COLO668 (cell line): ENCODE measurements at regions not wholly inside any gene's neighbourhood (a gene's known extent, or its start where the extent isn't known, plus 50 kb on each side); places are given as distances from the start of the nearest gene placed in this dataset.
A peak's percentile ranks its signal among the peaks of the same experiment; 100 is the strongest.

ENCODE experiments used
- DNase-seq: peaks from one replicate; lab custom pipeline; 2025; ENCODE audit not compliant: unreplicated experiment; lab: John Stamatoyannopoulos, UW

DNA sequence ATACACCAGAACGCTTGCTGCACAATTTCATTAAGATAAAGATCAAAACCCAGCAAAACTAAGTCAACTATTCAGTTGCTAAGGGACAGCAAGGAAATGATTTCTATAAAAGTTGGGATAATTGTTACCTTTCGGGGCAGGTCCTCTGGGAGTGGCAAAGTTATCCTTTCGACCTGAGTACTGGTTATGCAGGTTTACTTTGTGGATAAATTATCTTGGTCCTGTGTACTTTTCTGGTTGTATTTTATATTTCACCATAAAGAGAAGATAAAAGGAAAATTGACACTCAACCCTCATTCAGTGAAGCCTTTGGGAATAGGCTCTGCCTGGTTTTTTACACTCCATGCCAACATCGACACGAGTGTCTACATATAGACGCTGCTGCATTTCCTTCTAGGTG, 146.5 kb downstream of the SYK start:
- DNase-seq: no peak

DNA sequence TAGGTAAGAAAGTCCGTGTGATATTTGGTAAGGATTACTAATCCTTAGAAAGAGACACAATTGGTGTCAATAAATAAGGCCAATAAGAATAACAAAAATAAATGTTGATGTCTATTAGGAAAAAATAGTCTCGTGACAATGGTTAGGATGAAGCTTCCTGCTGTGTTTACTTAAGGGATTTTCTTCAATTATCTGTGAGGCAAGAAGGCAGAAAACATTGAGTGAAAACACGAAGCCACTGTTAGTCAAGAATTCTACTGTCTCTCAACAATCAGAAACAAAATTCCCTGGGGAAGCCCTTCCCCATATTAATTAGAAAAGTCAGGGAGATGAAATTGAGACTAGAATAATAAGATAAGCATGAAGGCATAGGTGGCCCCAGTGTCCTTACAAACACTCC, 149.0 kb downstream of the SYK start:
- no peak for DNase-seq

DNA sequence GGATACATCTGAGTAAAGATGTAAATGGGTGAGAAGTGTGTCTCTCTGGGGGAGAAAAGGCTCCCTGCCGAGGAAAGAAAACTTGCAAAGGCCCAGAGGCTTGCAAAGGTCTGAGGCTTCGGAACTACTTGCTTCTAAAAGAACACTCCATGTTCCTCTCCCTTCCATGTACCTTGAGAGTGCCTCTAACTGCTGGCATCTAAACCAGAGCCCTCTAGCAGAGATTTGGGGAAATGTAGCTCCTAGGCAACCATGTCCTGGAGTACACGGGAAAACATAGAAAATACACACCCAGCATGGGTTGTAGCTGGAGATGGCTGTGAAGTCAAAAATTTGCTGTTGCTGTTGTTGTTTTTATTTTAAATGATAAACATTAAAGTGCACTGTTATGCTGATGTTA, 151.6 kb downstream of the SYK start:
- no peak for DNase-seq

DNA sequence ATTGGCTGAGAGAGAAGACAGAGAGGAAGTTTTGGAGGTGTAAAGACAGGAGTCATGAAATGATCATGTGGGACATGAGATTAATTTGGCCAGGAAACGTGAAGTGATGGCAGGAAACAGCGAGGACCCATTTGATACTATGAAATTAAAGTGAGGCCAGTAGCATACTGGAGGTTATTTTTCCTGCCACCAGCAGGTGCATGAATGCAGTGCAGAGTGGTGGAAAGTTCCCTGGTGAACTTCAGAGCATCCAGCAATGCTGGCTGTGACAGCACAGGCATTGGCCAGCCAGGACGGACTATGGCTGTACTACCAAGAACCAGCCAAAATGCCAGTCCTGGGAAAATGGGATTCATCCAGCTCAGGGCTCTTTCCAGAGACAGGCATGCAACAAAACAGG, 152.2 kb downstream of the SYK start:
- DNase-seq: no peak

DNA sequence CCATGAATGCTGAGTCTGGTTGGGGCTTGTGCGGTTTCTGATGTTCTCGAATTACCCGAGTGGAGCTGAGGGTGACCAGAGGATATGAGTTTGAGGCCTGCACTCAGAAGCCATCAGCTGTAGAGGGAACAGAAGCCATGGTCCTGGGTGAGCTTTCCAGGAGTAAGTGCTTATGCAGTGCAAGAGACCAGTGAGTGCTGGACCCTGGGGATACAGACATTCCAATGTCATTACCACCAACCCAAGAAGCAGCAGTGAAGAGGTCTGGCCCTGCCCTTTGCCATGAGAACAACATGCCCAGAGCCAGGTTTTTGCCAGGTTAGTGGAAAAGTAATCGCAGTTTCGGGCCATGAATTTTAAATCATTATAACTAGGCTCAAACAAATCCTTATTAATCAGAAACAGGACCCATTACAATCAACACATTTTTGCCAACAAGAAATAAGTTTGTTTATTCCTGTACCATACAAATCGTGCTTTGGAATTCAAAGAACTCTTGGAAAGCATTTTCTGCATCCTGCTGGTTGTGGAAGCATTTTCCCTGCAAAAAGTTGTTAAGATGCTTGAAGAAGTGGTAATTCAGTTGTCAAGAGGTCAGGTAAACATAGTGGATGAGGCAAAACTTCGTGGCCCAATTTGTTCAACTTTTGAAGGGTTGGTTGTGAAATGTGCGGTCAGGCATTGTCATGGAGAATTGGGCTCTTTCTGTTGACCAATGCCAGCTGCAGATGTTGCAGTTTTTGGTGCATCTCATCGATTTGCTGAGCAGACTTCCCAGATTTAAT, 154.6 kb downstream of the SYK start:
- no peak for DNase-seq

DNA sequence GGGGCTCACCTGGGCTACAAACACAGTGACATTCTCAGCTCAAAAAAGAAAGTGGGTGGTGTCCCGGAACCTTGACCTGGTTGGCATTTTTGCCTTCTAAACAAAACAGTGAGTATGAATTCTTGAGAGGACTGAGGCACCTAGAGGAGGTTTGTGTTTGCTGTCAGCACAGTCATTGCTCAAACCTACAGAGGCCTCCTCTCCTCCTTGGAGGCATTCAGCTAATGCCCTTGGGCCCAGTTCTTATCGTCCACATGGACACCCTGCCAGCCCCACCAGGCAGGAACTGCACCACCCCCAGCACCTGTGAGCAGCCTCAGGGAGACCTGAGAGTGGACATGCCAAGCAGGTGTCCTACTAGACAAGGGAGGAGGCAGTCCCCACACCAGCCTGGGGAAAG, 156.7 kb downstream of the SYK start:
- no peak for DNase-seq

DNA sequence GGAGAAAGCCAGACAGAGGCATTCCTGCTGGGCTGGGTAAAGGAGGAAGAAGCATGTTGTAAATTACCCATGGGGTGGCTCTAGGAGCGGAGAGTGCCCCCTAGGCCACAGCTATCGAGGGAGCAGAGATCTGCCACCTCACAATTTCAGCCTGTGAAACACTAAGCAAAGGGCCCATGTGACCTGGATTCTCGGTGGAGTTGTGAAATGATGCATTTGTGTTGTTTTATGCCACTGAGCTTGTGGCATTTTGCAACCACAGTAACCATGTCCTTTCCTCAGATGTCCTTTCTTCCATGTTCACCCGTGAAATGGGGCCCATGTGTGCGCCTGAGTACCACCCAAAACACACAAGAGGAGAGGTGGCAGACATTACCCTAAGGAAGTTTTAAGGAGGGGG, 159.3 kb downstream of the SYK start:
- DNase-seq: no peak

DNA sequence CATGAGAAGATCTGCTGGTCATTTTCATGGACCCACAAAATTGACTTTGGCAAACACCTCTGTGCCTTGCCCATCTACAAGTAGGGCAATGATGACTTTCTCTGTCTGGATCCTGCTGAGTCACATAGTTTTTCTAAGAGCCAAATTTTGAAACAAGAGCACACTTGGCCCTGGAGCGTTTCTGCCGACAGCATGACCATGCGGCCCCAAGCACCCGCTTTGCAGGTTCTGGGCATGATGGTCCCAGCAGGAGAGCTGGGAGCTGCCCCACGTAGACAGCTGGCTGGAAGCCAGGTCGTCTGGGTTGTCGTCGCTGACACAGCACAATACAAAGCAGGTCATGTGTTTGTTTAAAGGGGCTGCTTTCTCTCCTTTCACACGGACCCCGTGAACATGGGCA, 159.8 kb downstream of the SYK start:
- peak; percentile 72 for DNase-seq

DNA sequence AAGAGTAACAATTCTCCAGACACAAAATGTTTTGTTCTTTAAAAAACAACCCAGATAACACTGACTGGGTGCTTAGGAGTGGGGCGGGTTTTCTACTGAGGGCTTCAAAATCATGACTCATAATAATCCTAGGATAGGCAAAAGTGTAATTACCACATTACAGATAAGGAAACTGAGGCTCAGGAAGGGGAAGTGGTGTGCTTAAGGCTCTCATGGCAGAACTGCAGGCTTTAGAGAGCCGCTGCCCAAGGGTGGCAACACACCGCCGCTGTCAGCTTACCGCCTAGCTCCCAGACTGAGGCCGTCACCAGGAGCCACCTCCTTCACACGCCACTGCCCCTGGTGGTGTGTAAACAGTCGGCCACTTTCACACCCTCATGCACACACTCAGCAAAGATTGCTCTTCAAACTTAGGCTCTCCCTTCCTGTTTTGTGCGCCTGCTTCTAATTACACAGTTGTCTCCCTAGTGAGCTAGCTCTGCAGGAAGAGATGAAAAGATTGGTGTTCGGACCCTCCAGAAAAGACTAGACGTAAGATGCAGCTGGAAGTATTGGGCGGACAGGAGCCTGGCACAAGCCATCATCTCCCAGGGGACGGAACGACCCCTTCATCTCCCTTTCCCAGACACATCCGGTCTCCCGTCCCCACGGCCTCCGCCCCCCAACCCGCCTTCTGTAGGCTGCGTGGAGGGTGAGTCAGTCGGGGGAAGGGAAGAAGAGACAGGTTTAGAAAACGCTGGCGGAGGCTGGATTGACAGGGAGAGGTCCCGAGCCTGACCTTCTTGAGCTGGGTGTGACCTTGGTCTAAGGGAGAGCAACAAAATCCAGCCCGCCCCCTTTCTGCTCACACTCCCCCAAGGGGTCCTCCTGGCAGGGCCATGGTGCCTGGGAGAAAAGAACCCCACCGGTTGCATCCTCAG, 162.7 kb downstream of the SYK start:
- DNase-seq: peak; percentile 79

DNA sequence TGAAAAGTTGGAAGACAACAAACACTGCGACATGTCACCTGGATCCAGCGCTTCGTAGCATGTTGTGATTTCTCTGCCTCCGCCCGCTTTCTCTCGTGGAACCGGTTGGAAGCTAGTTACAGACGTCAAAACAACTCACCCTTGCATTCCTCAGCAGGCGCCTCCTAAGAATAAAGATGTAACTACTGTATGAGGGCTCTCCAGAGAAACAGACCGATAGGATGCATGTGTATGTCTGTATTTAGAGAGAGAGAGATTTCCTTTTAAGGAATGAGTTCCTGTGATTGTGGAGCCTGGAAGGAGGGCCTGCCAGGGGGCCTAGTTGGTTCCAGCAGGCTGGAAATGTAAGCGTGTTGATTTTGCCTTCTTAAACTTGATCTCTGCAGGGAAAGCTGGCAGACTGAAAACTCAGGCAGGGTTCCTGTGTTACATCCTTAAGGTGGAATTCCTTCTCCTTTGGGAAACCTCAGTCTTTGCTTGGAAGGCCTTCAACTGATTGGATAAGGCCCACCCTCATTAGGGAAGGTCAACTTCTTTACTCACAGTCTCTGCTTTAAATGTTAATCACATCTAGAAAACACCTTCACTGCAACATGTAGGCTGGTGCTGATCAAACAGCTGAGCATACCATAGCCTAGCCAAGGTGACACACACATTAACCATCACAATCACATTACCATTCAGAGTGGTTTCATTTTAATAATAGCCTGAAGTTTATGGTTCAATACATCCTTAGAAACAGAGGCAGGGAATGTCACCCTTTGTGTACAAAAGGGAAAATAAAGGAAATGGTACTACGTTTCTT, 163.8 kb downstream of the SYK start:
- no peak for DNase-seq

DNA sequence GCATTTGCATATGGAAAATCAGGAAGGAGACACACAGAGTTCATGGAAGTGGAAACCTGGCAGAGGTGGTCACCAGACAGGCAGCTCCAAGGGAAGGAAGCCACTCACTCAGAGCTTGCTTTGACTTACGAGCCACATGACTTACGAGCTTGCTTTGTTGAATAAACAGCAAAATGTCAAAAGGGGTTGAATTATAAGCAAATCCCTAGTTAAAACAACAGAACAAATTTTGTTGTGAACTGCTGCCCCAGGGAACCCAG, 164.3 kb downstream of the SYK start:
- DNase-seq: no peak

DNA sequence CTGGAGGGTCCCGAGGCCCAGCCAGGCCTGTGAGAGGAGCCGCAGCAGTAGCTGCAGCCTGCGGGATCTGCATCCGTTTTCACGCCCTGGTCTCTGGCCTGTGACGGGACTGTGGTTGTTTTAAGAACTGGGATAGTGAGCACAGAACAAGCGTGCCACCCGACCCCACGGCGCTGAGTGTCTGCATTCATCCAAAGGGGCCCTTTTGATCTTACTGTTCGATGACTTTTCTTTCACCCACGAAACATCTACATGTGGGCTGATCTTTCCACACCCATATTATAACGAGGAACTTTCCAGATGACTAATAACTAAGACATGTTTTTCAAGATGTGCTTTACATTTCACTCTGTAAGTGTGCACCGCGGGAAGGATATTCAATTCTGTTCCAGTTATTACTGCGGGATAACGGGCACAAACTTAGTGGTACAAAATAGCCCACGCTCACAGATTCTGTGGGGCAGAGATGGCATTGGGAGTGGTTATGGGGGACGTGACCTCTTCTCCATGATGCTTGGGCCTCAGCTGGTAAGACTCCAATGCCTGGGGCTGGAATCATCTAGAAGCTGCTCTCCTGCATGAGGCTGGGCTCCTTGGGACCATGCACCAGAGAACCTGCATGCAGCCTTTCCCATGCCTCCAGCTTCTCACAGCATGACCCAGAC, 165.0 kb downstream of the SYK start:
- no peak for DNase-seq

DNA sequence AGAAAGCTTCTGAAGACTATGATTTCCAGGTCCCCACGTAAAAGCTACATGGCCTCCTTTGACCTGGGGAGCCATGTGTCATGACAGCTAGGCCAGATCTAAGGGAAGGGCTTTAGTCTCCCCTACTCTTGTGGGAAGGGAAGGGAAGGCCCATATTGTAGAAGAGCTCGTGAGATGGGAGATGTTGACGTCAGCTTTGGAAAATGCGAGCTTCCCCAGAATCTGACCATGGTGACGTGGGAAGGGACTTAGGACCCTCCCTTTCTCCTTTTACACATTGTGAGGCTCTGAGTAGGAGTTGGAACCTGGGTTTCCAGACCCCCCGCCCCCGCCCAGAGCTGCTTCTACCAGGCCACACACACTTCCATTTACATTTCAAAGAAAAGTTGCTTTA, 165.5 kb downstream of the SYK start:
- DNase-seq: no peak

DNA sequence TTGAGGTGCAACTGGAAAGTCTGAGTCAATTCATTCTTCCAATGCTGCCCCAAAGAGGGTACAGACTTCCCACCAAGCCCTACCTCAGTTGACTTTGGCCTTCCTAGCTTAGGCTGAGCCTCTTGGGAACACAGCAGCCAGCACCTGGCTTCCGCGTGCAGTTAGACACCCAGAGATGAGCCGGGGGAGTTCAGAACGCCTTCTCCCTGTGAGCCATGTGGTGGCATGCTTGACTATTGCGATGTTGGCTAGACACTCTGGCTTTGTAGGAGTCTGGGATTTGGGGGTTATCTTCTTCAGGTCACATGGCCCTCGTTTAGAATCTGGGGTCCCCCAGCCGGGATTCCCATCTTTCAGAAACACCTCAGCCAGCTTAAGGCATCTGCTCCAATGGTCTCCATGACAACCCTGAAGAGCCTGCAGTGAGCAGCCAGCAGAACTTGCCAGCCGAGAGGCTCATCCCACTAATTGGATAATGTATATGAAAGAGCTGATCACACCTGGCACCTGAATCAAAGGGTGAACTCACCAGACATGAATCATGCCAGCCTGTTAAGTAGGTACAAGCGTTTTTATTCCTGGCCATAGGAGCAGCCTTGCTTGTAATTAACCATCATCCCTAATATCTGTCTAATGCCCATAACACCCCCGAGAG, 167.5 kb downstream of the SYK start:
- DNase-seq: peak; percentile 81

DNA sequence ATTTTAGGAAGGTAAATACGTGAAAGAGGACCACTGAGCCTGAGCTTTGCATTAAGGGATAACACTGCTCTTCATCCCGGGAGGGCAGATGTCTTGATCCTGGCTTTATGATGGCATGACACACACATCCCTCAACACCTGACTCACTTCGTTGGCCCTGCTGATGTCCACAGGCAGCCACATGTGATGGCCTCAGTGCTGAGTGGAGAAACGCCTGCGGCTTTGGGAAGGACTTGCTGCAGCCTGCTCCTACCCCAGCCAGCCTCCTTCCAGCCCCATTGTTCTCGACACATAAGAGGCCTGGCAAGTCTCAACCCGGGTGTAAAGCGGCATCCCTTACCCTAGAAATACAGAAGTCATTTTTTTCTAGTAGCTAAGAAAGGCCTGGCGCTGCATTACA, 169.0 kb downstream of the SYK start:
- DNase-seq: no peak

DNA sequence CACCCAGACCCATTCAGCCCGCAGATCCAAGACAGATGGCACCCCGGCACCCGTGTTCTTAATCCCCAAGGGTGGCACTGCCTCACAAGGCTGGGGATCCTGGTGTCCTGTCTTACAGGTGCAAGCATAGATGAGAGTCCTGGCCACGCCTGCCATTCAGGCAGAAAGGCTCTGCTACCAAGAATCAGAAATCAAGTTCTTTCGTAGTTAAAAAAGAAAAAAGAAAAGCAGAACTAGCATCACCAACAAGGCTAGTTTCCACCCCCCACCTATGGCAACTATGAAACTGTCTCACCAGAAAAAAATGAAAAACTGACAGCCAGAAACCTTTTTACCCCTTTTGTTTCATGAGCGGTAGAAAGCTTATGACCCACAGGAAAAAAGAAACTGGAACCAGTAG, 170.4 kb downstream of the SYK start:
- DNase-seq: no peak

DNA sequence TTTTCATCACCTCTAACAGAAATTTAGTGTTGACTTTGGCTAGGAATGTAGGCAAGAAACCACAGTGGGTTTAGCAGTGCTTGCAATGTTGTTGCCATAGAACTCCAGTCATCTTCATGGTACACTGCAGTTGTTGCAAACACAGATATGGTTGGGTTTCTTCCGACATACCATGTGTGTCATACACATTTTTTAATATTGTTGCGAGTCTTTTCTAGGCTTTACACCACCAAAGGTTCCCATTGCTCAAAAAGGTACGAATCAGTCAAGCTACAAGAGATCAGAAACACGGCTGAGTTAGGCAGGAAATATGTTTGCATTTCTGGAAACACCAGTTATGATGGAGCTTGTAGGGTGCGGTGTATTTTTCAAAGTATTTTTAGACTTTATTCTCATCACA, 172.4 kb downstream of the SYK start:
- no peak for DNase-seq

DNA sequence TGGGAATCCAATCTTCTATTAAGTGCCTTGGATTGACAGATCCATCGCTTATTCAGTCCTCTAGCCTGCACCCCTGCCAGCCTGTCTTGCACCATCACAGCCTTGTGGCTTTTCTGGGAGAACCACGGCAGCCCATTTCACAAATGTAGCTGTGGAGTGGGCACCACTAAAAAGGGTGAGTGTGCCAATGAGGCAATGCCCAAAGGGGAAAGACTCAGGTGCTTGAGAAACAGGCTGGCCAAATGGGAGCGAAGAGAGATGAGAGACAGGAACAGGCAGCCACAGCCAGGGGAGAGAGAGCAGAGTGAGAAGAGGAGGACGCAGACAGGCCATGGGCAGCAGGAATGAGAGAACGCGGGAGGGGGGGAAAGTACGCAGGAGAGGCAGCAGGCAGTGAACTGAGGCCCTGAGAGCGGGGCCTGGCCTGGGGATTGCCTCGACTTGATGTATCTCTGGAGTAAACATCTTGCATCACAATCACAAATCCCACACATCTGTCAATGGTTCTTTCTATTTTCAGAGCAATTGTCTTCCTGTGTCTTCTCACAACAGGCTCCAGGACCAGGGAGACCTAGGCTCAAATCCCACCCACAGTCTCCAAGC, 173.1 kb downstream of the SYK start:
- DNase-seq: no peak

DNA sequence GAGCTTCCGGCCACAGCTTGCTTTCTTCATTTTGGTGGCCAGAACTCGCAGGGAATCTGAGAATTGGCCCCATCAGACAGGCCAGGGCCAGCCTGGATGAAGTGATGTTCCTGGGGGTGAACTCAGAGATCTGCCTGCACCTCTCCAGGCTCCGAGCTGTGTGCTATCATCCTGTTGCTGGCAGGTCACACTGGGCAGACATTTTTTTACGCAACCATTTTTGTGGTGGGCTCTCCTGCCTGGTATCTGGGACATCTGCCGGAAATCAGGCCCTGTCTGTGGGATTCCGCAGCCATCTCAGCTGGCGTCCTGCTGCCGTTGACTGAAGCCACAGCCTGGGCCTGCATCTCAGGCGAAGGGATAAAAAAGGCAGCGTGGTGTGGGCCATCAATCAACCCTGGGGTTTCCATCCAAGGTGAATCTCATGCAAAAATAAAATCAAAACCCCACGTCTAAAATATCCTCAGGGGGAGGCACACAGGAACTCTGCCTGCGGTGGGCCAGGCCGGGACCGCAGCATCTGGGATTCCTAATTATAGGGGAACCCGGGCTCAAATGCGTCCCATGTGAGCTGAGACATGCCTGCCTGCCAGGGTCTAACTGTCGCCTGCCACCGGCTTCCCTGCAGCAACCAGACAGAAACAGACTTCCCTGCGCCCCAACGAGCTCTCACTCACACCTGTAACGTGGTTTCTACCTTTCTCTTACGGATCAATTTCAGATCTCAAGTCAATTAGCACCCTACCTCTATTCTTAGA, 174.3 kb downstream of the SYK start:
- no peak for DNase-seq

DNA sequence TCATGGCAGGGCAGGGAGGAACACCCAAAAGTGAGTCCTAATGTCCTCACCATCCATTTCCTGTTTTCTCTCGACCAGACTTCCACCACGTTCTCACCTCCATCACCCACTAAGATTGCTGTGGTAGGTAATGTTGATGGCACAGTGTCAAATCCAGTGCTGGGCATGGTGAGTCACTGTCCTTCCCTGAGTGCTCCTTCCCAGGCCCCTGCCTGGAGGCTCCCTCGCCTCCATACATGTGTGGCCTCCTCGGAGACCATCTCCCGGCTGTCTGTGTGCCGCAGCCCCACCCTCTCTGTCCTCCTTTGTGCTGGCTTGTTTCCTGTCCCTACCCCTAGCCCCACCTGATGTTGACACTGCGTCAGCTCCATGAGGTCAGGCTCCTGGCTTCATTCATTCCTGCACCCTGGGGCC, 177.5 kb downstream of the SYK start:
- no peak for DNase-seq
